ENCODE measurements at regions not wholly inside any gene's neighbourhood (a gene's known extent, or its start where the extent isn't known, plus 50 kb on each side); places are given as distances from the start of the nearest gene placed in this dataset.

DNA sequence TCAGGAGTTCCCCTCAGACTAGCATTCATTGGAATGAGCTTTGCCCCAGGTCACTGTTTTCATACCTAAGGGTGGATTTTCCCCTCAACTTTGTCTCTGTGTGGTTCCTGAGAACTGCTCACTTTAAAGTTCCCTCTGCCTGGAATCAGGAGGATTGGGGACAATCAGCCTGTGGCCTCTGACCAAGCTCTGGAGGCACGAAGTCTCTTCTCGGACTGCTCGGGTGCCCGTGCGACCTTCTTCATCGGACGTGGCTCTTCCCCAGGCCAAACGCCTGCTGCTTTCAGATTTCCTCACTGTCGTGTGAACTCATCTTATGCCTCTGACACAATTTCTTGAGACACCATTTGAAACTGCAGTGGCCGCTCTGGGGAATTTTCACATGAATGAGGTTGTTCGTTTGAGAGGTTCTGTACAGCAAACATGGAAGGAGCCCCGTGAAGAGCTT is 153.7 kb upstream of the PZP start:
- TF ChIP-seq NRF1 (IDR thresholded peaks at IDR 0.05; ENCODE audit: low read depth, low read length) (no peak), POLR2AphosphoS5 (IDR thresholded peaks at IDR 0.05; ENCODE audit: low read depth, low read length) (no peak), POLR2A (IDR thresholded peaks at IDR 0.05; ENCODE audit: control extremely low read depth in 1 of 2, low read depth in 2 of 2, low read length in 2 of 2) (no peak), MAFK (IDR thresholded peaks at IDR 0.05; ENCODE audit: low read depth, low read length) (no peak), TAF1 (IDR thresholded peaks at IDR 0.05; ENCODE audit: low read depth, low read length) (no peak), HDAC2 (IDR thresholded peaks at IDR 0.05; ENCODE audit: borderline replicate concordance in 1 of 2, low read depth in 2 of 2, low read length in 2 of 2) (no peak), ZNF274 (IDR thresholded peaks at IDR 0.05; ENCODE audit: borderline replicate concordance, extremely low read depth, low read length) (no peak), SAP30 (IDR thresholded peaks at IDR 0.05; ENCODE audit: insufficient read depth, insufficient replicate concordance, low read length) (no peak), JUN (IDR thresholded peaks at IDR 0.05; ENCODE audit: low read depth, low read length) (no peak), SIN3A (conservative IDR thresholded peaks at IDR 0.05 in 1 of 2, IDR thresholded peaks at IDR 0.05 in 1 of 2; ENCODE audit: low read depth in 1 of 2, low read length in 2 of 2) (no peak), CBX8 (IDR thresholded peaks at IDR 0.05; ENCODE audit: borderline replicate concordance, low read depth, low read length) (no peak)
- TF ChIP-seq, protein P1, sequence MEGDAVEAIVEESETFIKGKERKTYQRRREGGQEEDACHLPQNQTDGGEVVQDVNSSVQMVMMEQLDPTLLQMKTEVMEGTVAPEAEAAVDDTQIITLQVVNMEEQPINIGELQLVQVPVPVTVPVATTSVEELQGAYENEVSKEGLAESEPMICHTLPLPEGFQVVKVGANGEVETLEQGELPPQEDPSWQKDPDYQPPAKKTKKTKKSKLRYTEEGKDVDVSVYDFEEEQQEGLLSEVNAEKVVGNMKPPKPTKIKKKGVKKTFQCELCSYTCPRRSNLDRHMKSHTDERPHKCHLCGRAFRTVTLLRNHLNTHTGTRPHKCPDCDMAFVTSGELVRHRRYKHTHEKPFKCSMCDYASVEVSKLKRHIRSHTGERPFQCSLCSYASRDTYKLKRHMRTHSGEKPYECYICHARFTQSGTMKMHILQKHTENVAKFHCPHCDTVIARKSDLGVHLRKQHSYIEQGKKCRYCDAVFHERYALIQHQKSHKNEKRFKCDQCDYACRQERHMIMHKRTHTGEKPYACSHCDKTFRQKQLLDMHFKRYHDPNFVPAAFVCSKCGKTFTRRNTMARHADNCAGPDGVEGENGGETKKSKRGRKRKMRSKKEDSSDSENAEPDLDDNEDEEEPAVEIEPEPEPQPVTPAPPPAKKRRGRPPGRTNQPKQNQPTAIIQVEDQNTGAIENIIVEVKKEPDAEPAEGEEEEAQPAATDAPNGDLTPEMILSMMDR (IDR thresholded peaks at IDR 0.05; ENCODE audit: control extremely low read depth in 1 of 3, insufficient read depth in 1 of 3, low read depth in 1 of 3, low read length in 3 of 3) = no peak
